NCI-H1694 (cell line): ENCODE measurements at regions not wholly inside any gene's neighbourhood (a gene's known extent, or its start where the extent isn't known, plus 50 kb on each side); places are given as distances from the start of the nearest gene placed in this dataset.

Source experiments
- DNase-seq: peaks from one replicate; lab custom pipeline; 2025; lab: John Stamatoyannopoulos, UW

DNA sequence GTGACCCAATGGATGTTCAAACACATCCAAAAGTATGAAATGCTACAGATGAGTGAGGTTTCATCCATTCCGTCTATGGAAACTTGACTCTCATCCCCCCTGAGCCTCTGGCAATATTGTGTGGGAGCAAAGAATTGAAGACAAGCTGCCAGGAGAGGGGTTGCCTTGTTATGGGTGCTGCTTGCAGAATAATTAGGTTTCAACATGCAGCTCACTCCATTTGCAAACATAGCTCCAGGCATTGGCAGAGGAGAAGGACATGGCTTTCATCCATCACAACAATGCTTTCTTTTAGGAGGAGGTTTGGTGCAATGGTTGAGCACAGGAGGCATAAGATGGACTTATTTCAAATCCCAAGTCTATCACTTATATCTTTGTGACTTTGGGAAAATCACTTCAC is 220.7 kb upstream of the SRRM4 start:
- DNase-seq: no peak

DNA sequence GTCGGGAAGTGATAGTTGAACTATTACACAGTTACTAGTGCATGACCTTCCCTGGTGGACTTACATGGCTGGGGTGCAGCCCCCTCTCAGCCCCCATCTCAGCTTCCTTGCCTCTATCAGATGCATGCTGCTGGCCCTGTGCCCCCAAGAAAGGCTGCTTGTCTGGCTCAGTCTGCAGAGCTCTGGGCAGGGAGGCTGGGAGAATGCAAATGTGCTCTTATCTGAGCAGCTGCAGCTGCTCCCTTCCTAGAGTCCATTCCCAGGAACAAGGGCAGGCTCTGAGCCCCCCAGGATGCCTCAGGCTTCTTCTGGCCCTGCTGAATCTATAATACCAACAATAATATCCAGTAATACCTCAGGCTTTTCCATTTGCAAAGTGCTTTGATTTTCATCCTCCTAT is 218.1 kb upstream of the SRRM4 start:
- DNase-seq: no peak

DNA sequence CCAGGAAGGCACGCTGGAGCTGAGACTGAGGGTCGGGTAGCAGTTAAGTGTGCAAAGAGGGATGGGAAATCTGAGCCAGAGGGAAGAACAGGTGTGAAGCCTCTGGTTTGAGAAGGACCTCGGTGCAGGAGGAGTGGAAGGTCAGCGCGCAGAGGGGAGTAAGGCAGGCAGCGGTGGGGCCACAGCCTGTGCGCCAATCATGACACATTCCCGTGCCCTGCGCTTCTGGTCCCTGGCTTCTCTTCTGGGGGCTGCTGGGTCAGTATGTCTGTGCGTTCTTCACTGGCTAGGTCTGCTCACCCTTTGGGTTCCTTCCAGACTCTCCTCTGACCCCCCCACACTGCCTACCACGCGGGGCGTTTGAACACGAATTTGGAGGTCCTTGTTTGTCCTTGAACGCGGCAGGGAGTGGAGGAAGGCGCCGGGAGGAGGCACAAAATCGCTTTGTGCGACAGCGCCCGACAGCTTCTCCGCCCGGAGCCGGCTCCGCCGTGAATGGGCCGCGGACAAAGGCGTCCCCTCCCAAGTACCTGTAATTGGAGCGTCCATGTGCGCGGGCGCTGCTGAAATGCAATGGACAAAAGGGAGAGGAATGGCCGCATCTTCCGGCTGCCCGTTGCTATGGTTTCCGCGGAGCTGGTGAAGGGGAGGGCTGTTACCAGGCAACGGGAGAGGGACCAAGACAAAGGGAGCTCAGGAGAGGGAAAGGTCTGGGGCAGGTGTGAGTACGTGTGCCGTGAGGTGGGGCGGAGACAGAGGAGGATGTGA is 207.2 kb upstream of the SRRM4 start:
- DNase-seq: no peak

DNA sequence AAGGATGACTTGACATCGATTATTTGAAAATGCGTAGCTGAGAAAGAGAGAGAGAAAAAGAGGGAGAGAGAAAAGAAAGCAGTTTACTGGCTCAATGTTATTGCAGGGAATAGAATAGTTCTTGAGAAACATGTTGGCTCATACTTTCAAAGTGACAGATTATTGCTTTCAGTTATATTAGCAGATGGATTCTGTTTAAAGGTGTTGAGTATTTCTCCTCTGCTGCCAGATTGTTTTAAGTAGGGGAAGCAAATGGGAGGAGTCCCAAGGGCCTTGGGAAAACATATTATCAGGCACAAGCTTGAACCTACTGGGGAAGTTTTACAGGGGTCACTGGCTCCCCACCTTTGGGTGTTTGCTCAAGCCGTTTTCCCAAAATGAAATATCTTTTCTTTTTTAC is 203.8 kb upstream of the SRRM4 start:
- no peak for DNase-seq

DNA sequence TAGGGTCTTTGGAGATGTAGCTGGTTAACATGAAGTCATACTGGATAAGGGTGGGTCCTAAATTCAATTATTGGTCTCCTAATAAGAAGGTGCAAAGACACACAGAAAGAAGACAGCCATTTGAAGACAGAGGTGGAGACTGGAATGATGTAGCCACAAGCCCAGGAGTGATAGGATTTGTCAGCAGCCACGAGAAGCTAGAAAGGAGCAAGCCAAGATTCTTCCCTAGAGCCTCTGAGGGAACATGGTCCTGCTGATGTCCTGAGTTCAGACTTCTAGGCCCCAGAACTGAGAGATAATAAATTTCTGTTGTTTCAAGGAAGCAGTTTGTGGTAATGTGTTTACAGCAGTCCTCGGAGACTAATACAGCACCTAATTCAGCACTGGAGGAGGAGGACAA is 203.3 kb upstream of the SRRM4 start:
- no peak for DNase-seq

DNA sequence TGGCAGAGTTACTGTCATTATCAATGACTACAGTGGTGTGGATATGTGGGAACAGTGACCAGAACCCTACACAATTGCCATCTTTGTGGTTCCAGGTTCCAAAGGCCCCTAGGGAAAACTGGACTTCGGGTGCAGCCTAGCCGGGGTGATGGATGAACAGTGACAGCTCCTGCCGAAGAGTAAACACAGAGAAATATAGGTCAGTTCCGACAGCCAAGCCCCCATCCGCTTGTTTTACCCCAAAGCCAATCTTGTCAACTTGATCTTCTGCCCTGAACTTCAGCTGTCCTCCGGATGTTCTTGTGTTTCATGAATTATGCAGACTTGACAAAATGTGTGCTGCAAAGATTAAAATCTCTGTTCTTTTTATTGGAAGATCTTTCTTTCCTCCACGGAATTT is 200.4 kb upstream of the SRRM4 start:
- DNase-seq: no peak

DNA sequence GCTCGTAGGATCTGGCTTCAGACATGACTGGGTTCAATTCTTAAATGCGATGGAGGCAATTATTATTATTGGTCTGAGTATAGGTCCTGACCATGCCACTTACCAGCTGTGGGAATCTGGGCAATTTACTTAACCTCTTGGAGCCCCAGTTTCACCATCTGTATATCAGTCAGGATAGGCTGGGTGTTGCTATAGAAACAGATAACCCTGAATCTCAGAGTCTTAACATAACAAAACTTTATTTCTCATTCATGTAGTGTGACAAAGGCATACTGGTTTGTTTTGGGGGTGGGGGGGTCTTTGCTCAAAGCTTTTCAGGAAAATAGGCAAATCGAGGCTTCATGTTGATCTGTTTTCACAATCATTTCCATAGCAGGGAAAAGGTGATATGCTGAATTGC is 199.6 kb upstream of the SRRM4 start:
- DNase-seq: no peak

DNA sequence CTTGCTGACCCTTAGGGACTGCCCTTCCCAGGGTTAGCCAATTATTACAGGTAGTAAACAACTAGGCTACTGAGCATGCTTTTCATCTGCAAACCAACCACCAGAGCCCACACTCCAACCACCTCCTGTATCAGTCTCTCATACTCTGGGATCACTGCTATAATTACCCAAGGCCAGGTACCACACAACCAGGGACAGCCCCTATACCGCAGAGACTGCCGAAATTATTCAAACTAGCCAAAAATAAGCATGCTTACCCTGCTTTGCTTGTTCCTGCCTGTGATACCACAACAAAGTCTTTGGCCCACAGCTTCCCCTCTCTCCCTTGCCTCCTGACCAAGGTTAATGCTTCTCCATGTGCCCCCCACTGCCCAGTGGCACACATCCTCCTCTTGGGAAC is 197.6 kb upstream of the SRRM4 start:
- DNase-seq: no peak

DNA sequence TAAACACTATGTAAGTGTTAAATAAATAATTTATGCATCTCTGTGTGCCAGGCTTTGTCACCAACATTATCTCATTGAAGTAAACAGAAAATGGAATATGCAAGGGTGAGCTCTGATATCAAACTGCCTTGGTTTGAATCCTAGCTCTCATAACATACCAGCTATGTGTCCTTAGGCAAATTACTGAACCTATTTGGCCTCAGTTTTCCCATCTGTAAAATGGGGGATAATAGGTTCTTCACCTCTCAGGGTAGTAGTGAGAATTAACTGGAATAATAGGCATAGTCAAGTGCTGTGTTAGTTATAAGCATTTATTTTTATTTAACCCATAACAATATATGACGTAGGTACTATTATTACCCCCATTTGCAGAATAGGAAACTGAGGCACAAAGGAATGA is 190.8 kb upstream of the SRRM4 start:
- no peak for DNase-seq

DNA sequence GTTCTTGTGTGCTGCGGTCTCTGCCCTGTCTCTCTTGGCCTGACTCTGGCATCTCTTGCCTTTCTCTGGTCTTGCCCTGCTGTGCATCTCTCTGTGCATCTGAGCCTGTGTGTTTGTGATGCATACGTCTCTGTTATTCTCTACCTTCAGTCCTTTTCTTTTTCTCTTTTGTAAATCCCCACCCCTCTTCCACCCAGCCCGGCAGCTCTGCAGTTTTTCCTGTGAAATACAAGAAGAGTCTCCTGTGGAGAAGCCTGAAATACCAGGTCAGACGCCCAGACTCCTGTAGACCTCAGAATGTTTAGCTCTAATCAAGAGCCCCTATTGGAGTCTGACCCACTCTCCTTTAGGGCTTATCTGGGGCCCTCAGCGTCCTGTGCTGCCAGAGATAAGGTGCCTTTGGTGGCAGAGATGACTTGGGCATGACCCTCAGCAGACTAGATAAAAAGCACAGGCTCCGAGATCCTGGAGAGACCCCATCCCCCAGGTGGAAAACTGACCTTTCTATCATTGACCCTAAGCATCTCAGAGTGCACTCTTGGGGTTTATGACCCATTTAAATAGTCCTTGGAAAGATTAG is 167.5 kb upstream of the SRRM4 start:
- DNase-seq: no peak

DNA sequence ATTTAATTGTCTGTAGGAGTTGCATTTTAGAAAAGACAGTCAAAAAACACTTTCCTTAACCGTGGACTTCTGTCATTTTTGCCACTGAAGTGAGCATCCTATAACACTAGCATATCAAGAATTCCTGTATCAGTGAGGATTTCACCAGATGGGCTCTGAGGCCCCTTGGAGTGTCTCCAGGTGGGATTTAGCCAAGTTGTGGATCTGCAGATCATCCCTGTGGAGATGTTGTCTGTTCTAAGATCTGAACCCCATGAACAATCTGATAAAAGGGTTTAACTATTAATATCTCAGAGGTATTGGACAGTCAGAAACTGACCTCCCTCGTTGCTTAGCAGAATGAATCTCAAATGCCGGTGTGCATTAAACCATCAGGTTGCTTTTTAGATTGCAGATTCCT is 165.0 kb upstream of the SRRM4 start:
- DNase-seq: no peak

DNA sequence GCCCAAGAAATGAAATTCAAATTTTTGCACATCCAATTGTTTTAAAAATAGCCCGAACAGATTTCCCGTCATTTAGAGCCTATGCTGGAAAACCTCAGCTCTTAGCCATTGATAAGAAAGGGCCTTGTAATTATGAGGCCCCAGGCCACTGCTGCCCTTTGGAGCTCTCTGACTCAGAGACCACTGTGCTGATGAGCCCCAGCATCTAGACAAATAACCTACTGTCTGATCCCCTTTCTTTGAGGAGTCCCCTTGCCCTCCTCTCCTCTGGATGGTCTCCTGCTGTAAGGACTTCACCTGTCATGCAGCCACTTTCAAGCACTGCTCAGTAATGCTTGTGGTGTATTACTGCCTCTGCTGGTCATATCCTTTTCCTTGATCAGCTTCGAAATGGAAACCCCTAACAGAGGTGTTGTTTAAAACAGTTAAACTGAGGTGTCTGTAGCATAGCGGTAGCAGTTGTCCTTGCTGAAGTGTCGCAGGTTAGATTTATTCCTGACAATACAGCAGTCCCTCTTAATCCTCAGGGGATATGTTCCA is 159.9 kb upstream of the SRRM4 start:
- no peak for DNase-seq

DNA sequence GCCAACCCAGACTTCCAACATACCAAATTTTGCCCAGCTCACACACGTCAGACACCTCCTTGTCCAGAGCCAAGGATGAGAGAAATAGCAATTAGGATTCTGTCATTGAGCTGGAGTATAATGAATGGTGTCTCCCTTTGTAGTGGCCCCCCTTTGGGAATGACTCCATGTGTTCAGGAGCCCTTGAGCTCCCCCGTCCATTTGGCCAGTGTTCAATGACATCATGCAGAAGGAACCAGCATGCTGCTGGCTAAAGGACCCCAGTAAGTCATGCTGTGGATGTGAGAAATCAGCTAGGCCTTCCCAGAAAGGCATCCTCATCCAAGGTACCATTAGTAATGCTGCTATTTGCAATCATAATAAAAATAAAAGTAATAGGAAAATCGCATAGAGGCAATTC is 158.8 kb upstream of the SRRM4 start:
- DNase-seq: no peak

DNA sequence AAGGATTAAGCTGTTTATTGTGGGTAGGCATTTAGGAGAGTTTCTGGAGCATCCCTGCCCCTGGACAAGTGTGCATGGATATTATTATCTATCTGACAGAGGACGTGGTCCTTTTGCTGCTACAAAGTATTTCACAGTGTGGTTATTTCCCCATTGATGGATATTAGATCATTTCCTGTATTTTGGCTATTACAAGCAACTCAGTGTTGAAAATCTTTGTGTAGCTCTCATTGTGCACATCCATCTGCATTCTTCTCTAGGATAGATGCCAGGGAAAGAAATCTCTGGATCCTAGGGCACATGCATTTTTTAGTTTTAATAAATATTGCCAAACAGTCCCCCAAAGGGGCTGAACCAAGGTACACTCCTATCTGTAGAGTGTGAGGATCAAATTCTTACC is 154.3 kb upstream of the SRRM4 start:
- no peak for DNase-seq

DNA sequence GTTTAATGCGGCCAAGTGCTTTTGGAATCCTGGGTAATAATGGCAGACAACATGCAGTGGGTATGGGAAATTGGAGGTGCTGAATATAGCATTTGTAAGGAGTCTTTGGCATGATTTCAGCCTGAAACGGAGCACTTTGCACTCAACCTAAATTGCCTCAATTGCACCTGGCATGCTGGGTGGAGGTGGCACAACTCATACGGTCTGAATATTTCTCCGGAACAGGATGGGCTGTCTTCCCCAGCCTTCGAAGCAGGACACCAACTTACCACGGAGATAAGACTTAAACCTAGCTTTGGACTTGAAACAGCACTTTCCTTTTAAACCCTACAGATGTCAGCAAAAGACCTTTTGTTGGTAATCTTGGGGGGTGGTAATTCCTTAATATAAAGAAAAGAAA is 153.7 kb upstream of the SRRM4 start:
- DNase-seq: no peak

DNA sequence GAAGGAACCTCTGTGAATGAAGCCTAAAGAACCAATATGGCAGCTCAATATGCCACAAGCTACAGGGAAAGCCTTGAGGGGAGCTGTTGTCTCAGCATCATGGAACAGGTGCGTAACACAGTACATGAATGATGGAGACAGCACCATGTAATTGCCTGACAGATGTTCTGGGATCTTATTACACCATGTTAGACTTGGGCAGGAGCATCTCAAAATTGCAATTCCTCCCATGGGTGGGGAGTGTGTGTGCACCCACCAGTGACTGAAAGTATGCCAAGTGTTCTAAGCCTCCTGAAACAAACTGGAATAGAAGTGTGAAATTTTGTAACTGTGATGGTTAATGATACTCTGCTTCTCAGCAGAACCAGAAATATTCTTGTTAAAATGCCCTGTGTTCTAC is 151.0 kb upstream of the SRRM4 start:
- peak; percentile 6 for DNase-seq

DNA sequence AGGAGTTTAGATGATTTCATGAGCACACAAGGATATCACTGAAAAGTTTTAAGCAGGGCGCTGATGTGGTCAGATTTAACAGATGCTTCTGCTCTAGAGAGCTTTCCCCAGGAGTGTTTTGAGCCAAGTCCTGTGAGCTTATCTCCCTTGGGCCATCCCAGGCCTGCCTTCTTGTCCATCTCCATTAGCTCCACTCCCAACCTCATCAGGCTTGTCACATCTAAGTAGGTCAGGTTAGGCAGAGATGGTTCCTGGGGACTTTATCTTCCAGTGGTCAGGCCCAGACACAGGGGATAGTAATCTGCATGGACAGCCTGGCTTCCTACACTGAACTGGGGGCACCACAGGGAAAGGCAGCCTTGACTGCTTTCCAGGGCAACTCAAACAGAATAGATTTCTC is 145.4 kb upstream of the SRRM4 start:
- DNase-seq: no peak

DNA sequence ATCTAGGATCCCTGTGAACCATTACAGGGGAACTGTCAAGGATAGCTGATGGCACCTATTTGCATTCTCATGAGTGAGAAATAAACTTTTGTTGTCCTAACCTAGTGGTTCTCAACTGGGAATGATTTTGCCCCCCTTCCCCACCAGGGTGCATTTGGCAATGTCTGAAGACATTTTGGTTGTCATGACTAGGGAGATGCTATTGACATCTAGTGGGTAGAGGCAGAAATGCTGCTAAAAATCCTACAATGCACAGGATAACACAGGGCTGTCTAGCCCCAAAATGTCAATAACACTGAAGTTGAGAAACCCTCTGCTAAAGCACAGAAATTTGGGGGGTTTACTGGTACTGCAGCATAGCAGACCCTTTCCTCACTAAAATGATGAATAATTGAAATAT is 140.9 kb upstream of the SRRM4 start:
- no peak for DNase-seq

DNA sequence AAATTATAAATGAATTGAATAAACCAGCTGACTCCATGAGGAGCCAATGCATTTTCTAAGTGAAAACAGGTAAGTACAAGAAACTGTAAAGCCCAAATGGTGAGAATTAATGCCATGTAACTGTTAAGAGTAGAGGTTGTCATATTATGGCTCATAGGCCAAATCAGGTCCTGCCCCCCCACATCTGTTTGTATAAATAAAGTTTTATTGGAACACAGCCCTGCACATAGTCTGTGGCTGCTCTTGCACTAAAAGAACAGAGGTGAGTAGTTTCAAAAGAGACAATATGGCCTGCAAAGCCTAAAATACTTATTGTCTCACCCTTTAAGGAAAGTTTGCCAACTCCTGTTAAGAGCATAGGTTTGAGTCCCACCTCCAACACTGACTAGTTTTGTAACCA is 140.5 kb upstream of the SRRM4 start:
- DNase-seq: no peak

DNA sequence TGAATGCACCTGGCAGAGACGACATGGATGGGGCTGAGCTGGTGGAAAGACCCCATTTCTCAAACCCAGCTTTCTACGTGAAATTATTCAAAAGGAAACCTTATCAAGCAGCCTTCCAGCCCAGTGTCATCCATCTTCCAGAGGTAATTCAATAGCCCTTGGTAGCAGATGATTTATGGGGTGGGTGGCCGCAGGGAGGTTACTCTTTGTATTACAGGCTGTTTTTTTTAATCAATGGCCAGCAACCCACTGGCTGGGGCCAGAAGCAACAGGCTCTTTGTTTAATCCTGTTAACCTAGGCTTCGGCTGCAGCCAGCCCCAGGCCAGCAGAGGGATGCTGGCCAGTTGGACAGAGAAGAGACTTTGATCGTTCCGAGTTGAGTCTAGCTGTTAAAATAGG is 139.8 kb upstream of the SRRM4 start:
- DNase-seq: no peak

DNA sequence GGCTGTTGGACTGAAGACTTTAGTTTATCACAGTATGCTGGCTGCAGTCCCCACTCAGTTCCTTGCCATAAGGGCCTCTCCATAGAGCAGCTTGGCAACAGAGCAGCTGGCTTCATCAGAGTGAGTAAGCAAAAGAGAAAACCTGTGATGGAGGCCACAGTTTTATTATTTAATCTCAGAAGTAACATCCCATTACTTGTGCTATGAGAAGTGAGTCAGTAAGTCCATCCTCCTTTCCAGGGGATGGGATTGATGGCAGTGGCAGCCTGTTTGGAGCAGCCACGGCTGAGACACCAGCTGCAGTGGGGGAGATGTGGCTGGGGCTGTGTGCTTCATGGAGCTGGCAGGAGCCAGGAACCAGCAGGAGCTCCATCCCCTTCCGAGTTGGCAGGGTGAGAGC is 138.5 kb upstream of the SRRM4 start:
- DNase-seq: peak; percentile 57

DNA sequence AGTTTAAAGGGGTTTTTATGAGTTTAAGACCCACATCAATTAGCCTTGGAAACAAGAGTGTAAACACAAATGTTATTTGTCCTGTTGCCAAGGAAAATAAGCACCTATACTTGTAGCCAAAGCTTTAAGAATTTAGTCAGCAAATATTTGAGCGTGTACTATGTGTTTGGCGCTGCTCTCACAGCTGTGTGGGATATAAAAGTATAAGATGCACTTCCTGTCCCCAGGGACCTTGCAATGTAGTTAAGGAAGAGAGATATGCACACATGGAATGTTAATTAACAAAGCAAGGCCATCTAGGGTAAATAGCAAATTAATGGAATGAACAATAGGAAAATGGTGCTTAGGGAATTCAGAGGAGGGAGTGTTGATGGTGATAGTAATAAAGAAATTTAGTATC is 134.9 kb upstream of the SRRM4 start:
- no peak for DNase-seq

DNA sequence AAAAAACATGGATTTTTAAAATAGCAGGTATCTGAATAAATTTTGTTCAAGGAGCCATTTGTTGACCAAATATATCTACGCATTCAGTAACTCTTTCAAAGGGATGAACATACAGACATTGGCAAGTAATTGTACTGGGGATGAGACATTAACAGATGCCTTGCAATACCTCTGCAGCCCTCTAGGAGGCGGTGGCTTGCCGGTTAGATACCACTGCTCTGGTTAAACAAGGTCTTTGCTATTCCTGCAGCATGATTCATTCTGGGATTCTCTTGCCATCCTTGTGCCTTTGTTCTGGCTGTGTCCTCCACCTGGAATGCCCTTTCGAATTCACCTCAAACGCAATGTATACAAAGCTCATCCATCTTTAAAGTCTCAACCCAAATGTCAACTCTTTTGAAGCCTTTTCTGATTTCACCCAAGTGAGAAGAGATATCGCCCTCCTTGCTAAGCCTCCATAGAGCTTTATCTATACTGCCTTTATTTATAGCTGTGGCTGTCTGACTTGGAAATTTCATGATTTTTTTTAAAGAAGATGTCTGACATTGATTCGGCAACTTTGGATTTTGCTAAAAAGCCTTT is 131.0 kb upstream of the SRRM4 start:
- DNase-seq: no peak

DNA sequence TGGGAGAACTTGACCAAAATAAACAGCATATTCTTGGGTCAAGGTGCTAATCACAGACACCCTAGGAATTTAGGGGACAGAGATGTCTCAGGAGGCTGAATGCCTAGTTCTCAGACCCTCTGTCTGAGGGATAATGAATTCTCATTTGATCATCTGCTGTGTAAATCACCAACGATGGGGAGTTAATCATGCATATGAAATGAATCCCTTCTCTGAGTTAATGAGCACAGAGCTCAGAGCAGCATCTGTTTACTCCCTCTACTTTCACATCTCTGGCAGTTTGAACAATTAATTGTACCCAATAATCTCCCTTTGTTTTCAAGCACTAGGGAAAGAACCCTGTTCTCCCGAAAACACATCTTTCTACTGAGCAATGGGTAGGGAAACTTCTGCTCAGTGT is 129.4 kb upstream of the SRRM4 start:
- peak; percentile 87 for DNase-seq
